Endodermal cell (in vitro differentiated cells): ENCODE measurements at regions not wholly inside any gene's neighbourhood (a gene's known extent, or its start where the extent isn't known, plus 50 kb on each side); places are given as distances from the start of the nearest gene placed in this dataset.

ENCODE experiments used
- DNase-seq: peaks from one replicate; pipeline ENCODE4 v3.0.0-alpha.2; 2017
- H3K27ac ChIP-seq: 2 replicates; pipeline ENCODE4 v1.5.1; 2013; ENCODE audit warnings: mild to moderate bottlenecking, low read depth, low read length, moderate library complexity
- H3K27me3 ChIP-seq: 2 replicates; pipeline ENCODE4 v1.6.1; 2013; ENCODE audit warnings: mild to moderate bottlenecking, low read length, moderate library complexity; ENCODE audit not compliant: insufficient read depth, control insufficient read depth, poor library complexity, severe bottlenecking
- H3K36me3 ChIP-seq: 2 replicates; pipeline ENCODE4 v1.7.0; 2013; ENCODE audit warnings: mild to moderate bottlenecking, low read length, moderate library complexity; ENCODE audit not compliant: control insufficient read depth, insufficient read depth
- H3K4me1 ChIP-seq: one replicate; pipeline ENCODE4 v1.7.0; 2013; ENCODE audit warnings: low read length; ENCODE audit not compliant: control insufficient read depth, insufficient read depth
- H3K4me3 ChIP-seq: 2 replicates; pipeline ENCODE4 v1.5.1; 2013; ENCODE audit warnings: mild to moderate bottlenecking, low read length, moderate library complexity
- H3K9ac ChIP-seq: 2 replicates; pipeline ENCODE4 v1.6.1; 2013; ENCODE audit warnings: mild to moderate bottlenecking, low read length, moderate library complexity; ENCODE audit not compliant: poor library complexity, severe bottlenecking; ENCODE audit errors: extremely low read depth
- H3K9me3 ChIP-seq: 2 replicates; pipeline ENCODE4 v1.6.1; 2013; ENCODE audit warnings: mild to moderate bottlenecking, low read length, moderate library complexity; ENCODE audit not compliant: control insufficient read depth
- H3K27ac Mint-ChIP-seq: 2 replicates; pipeline ENCODE4 v1.8.0; 2020; ENCODE audit warnings: mixed read lengths
- H3K27me3 Mint-ChIP-seq: 2 replicates; pipeline ENCODE4 v1.8.0; 2021; ENCODE audit warnings: mild to moderate bottlenecking, mixed read lengths; ENCODE audit not compliant: insufficient read depth
- H3K36me3 Mint-ChIP-seq: 2 replicates; pipeline ENCODE4 v1.8.0; 2020; ENCODE audit warnings: low read depth, mixed read lengths
- H3K4me1 Mint-ChIP-seq: 2 replicates; pipeline ENCODE4 v1.8.0; 2020; ENCODE audit warnings: mixed read lengths
- H3K4me3 Mint-ChIP-seq: 2 replicates; pipeline ENCODE4 v1.8.0; 2020; ENCODE audit warnings: mild to moderate bottlenecking, moderate library complexity, mixed read lengths
- H3K9me3 Mint-ChIP-seq: 2 replicates; pipeline ENCODE4 v1.8.0; 2020; ENCODE audit warnings: mild to moderate bottlenecking, mixed read lengths
- CTCF ChIP-seq: fragments of 200-600 bp; sonication (generic); conservative IDR thresholded peaks from 2 replicates; pipeline ENCODE4 v1.5.0; 2021; ENCODE audit warnings: antibody characterized with exemption, mild to moderate bottlenecking
- WGBS, 2 experiments: methylation state at CpG; one replicate each; pipeline versions ENCODE4 v1.1.5 to v1.1.7; 2013; ENCODE audit warnings: missing lambda C conversion rate in 2 of 2, mixed read lengths in 1 of 2; ENCODE audit not compliant: insufficient coverage in 1 of 2, insufficient read length in 1 of 2; 5-methylcytosine and 5-hydroxymethylcytosine counted together

GRCh38 chr3:94314218-94314883, 251.5 kb downstream of the NSUN3 start:
- no peak for TF ChIP-seq CTCF
- H3K4me1 ChIP-seq = no peaks in the 10 kb centered on the region
- H3K27me3 ChIP-seq = no peaks in the 10 kb centered on the region
- H3K4me3 ChIP-seq = no peak overlapping the region
- H3K9me3 ChIP-seq = no peaks in the 10 kb centered on the region
- peaks cover 11% of the 10 kb centered on the region for H3K4me1 Mint-ChIP-seq
- no peaks in the 10 kb centered on the region for H3K9me3 Mint-ChIP-seq
- H3K9ac ChIP-seq = no peak overlapping the region
- H3K27me3 Mint-ChIP-seq = no peaks in the 10 kb centered on the region
- 96% methylated on average over 2 of the region's 2 CpGs; no CpG with 5 or more reads in 1 of the 2 experiments for WGBS, 2 experiments
- H3K4me3 Mint-ChIP-seq = no peak overlapping the region
- H3K36me3 ChIP-seq = no peaks in the 10 kb centered on the region
- H3K36me3 Mint-ChIP-seq = no peaks in the 10 kb centered on the region
- DNase-seq = no peak
- H3K27ac Mint-ChIP-seq = no peak overlapping the region
- no peak overlapping the region for H3K27ac ChIP-seq

GRCh38 chr3:94317017-94317416, 254.2 kb downstream of the NSUN3 start:
- no peaks in the 10 kb centered on the region for H3K27me3 Mint-ChIP-seq
- Histone ChIP-seq H3K4me3 (no peak overlapping the region), H3K9ac (no peak overlapping the region), H3K9me3 (no peaks in the 10 kb centered on the region), H3K4me1 (no peaks in the 10 kb centered on the region), H3K36me3 (no peaks in the 10 kb centered on the region), H3K27me3 (no peaks in the 10 kb centered on the region), H3K27ac (no peak overlapping the region)
- no peak overlapping the region for H3K4me3 Mint-ChIP-seq
- 90% methylated on average over 1 of the region's 1 CpG; no CpG with 5 or more reads in 1 of the 2 experiments for WGBS, 2 experiments
- TF ChIP-seq CTCF = no peak
- DNase-seq = no peak
- H3K9me3 Mint-ChIP-seq = no peaks in the 10 kb centered on the region
- H3K36me3 Mint-ChIP-seq = no peaks in the 10 kb centered on the region
- H3K27ac Mint-ChIP-seq = no peak overlapping the region
- peaks cover 1% of the 10 kb centered on the region for H3K4me1 Mint-ChIP-seq

- no peaks in the 10 kb centered on the region for H3K27me3 Mint-ChIP-seq
- WGBS, 2 experiments = 95 to 100% methylated on average over 1 to 2 of the region's 2 CpGs
- H3K27ac Mint-ChIP-seq = no peak overlapping the region
- peaks cover 9% of the 10 kb centered on the region for H3K9me3 Mint-ChIP-seq
- no peak for DNase-seq
- no peaks in the 10 kb centered on the region for H3K27me3 ChIP-seq
- TF ChIP-seq CTCF = no peak
- no peak overlapping the region for H3K9ac ChIP-seq
- no peaks in the 10 kb centered on the region for H3K4me1 Mint-ChIP-seq
- H3K4me1 ChIP-seq = no peaks in the 10 kb centered on the region
- no peak overlapping the region for H3K4me3 Mint-ChIP-seq
- H3K27ac ChIP-seq = no peak overlapping the region
- no peaks in the 10 kb centered on the region for H3K36me3 ChIP-seq
- H3K4me3 ChIP-seq = no peak overlapping the region
- peaks cover 2% of the 10 kb centered on the region for H3K36me3 Mint-ChIP-seq
- no peaks in the 10 kb centered on the region for H3K9me3 ChIP-seq
Measured at GRCh38 chr3:94323596-94323995, 260.7 kb downstream of the NSUN3 start.
